GM12864 (cell line): ENCODE measurements at regions not wholly inside any gene's neighbourhood (a gene's known extent, or its start where the extent isn't known, plus 50 kb on each side); places are given as distances from the start of the nearest gene placed in this dataset.

ENCODE experiments used
- DNase-seq: peaks from one replicate; pipeline ENCODE4 v3.0.0-alpha.2; 2011; ENCODE audit warnings: low read depth
- H3K4me3 ChIP-seq: 2 replicates; pipeline ENCODE4 v1.5.1; 2011; ENCODE audit warnings: mild to moderate bottlenecking, low read depth, low read length, control low read depth
- TF ChIP-seq, protein P1 (sequence below): IDR thresholded peaks from 2 replicates; pipeline ENCODE4 v1.5.1; 2011; ENCODE audit warnings: low read depth, mild to moderate bottlenecking, moderate library complexity, low read length, control low read depth, inconsistent platforms; ENCODE audit errors: missing control alignments

DNA sequence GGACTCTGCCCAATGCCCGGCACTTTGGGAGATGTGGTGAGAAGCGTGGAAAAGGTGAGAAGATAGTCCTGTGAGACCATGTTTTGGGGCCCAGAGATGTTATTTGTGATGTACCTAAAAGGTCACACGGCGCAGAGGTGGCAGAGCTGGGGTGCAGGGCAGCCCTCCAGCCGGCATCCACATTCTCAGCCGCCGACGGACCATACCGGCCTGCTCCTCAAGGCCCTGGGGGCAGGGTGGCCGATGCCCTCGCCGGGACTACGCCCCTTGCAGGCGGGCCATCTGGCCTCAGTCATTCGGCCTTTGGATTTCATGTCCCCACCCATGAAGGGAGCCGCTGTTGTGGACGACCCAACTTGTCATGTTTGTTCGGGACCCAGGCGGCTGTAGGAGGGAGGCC is 131.4 kb upstream of the GSE1 start:
- TF ChIP-seq, protein P1, sequence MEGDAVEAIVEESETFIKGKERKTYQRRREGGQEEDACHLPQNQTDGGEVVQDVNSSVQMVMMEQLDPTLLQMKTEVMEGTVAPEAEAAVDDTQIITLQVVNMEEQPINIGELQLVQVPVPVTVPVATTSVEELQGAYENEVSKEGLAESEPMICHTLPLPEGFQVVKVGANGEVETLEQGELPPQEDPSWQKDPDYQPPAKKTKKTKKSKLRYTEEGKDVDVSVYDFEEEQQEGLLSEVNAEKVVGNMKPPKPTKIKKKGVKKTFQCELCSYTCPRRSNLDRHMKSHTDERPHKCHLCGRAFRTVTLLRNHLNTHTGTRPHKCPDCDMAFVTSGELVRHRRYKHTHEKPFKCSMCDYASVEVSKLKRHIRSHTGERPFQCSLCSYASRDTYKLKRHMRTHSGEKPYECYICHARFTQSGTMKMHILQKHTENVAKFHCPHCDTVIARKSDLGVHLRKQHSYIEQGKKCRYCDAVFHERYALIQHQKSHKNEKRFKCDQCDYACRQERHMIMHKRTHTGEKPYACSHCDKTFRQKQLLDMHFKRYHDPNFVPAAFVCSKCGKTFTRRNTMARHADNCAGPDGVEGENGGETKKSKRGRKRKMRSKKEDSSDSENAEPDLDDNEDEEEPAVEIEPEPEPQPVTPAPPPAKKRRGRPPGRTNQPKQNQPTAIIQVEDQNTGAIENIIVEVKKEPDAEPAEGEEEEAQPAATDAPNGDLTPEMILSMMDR, result no peak
- DNase-seq, result no peak
- H3K4me3 ChIP-seq, result no peak overlapping the region

DNA sequence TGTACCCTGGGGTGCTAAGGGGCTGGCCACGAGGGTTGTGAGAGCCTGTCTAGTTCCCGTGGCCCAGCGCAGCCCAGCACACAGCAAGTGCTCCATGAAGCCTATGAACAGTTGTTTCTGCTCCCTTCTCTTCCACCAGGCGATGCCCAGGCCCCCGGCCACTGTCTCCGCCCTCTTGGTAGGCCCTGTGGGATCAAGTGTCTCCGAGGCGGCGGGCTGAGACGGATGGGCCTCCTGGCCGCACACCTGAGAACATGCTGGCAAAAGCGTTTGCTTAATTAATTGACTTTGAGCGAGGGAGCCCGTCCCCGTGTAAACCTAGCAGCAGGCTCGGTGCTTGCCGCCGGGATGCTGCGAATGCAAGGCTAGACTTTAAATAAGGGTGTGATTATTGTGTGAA is 129.7 kb upstream of the GSE1 start:
- no peak for DNase-seq
- TF ChIP-seq, protein P1, result no peak
- H3K4me3 ChIP-seq, result no peak overlapping the region

DNA sequence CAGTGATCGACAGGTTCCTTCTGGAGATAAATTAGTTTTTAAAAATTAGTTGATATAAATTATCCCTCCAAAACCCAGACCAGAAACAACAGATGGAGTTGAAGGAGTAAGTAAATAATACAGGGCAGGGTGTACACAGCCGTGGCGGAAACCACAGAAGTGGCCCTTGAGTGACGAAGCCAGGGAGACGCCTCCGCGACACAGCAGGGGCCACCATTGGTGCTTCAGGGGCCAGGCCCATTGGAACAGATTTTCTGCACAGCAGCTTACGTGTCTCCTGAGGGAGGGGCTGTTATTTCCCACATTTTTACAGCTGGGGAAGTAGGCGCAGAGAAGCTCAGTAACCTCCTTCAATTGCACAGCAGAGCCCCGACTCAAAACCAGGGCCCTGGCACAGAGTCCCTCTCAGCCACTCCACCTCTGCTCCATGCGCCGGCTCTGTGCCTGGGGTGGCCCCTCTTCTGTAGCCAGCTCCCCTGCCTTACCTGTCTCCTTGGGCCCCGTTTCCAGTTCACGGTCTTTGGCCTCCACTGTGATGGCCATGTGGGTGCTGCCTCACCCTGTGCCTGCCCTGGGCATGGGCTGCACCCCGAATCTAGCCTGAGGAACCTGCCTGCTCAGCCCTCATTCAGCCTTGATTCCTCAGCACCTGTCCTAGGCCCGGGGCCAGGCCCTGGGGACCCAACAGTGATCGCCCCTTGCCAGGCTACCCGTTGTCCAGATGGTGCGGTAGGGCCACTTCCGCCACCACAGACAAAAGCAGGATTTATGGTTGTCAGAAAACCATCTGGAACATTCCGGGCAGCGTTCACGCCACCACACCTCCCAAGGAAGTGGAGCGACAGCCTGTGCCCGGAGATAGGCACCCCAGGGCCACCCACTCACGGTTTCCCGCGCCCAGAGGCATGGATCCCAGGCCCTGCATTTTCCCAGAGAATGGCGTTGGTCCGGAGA is 128.5 kb upstream of the GSE1 start:
- TF ChIP-seq, protein P1, result no peak
- H3K4me3 ChIP-seq, result no peak overlapping the region
- no peak for DNase-seq

DNA sequence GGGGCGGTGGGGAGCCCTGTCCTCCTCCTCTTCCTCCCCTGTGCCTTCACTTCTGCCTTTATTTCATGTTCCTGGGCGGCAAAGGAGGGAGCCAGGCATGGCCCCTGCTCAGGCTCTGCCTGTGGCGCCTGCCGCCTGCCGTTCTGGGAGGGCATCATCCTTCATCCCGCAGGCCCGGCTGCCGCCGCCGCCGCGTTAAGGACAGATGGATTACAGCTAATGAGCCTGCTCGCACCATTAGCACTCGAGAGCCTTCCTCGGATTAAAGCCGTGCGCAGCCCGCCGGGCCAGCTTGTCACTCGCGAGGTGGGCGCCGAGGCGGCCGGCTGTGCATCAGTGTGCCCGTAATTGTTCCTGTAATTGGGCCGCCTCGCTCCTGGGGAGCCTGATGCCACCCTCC is 127.7 kb upstream of the GSE1 start:
- DNase-seq, result no peak
- TF ChIP-seq, protein P1, result no peak
- H3K4me3 ChIP-seq, result no peak overlapping the region

DNA sequence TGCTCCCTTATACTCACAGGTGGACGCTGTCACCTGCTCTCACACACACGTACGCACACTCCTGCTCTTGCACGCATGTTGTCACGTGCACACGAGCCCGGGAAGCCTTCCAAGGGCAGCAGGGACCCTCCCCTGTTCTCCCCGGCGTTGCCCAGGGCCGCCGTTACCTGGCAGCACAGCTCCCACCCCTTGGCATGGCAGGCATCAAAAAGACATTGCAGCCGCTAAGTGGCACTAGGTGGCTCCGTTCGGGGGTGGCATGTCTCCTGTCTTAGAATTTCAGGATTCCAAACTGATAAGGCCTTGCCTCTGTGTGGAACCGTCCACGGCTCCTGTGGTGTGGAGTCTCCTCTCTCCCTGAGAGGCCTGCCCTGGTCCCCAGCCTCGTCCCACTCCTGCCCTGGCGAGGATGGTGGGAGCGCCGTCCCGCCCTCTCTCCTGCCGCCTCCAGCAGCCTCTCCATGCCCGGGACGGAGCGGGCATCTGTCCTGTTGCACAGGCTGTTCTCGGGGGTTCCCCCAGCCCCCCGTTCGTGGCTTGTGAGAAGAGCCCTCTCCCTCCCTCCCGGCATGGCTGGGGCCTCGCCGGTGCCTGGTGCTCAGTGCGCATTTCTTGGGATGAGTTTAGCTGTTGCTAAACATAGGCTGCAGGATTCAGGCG is 126.7 kb upstream of the GSE1 start:
- H3K4me3 ChIP-seq, result no peak overlapping the region
- DNase-seq, result no peak
- TF ChIP-seq, protein P1, result no peak

DNA sequence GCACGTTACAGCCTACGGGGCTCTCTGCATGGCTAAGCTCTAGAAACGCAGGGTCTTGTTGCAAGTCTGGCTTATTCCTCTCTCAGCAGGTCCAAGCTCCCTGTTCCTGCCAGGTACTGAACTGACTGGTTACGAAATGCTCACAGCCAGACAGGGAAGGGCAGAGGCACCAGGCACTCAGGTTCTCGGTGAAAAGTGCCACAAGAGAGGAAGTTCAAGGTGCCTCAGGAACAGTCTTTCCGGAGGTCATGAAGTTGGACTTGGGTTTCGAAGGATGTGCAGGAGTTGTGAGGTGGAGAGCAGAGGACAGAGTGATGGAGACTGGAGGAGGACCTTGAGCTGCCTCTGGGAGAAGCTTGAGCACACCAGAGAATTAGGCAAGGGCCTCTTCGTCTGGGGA is 124.7 kb upstream of the GSE1 start:
- no peak for DNase-seq
- TF ChIP-seq, protein P1, result no peak
- no peak overlapping the region for H3K4me3 ChIP-seq
